Esophagus squamous epithelium (tissue), 5 donors: ENCODE measurements at regions not wholly inside any gene's neighbourhood (a gene's known extent, or its start where the extent isn't known, plus 50 kb on each side); places are given as distances from the start of the nearest gene placed in this dataset.

Experiments
- DNase-seq: peaks from one replicate; lab custom pipeline; 2025; lab: John Stamatoyannopoulos, UW
- H3K27ac ChIP-seq, 4 donors: fragments of 200-600 bp; sonication (generic); one replicate each; pipeline ENCODE4 v1.5.1; 2016 to 2019; ENCODE audit warnings: mild to moderate bottlenecking in 1 of 4
- H3K27me3 ChIP-seq, 4 donors: fragments of 200-600 bp; sonication (generic); 1 replicate in 3 of 4; 2 replicates in 1 of 4; pipeline versions ENCODE4 v1.5.1 to v1.6.0; 2017 to 2021; ENCODE audit warnings: antibody characterized with exemption in 1 of 4
- H3K36me3 ChIP-seq, 3 donors: fragments of 200-600 bp; sonication (generic); one replicate each; pipeline ENCODE4 v1.5.1; 2016 to 2019
- H3K4me1 ChIP-seq, 3 donors: fragments of 200-600 bp; sonication (generic); one replicate each; pipeline ENCODE4 v1.5.1; 2017 to 2019
- H3K4me3 ChIP-seq, 4 donors: fragments of 200-600 bp; sonication (generic); 1 replicate in 3 of 4; 2 replicates in 1 of 4; pipeline ENCODE4 v1.5.1; 2016 to 2019; ENCODE audit warnings: mild to moderate bottlenecking in 2 of 4, moderate library complexity in 1 of 4
- H3K9me3 ChIP-seq, 3 donors: fragments of 200-600 bp; sonication (generic); one replicate each; pipeline ENCODE4 v1.5.1; 2016 to 2019
- CTCF ChIP-seq, 6 experiments: fragments of 450-650 bp in 4 of 6; fragments of 200-600 bp in 2 of 6; sonication (generic) in 2 of 6; IDR thresholded peaks; one replicate each; pipeline ENCODE4 v1.5.1; 2016 to 2019; ENCODE audit warnings: antibody characterized with exemption in 6 of 6, mild to moderate bottlenecking in 4 of 6, moderate library complexity in 4 of 6
- POLR2A ChIP-seq, 4 donors: fragments of 450-650 bp; IDR thresholded peaks; one replicate each; pipeline ENCODE4 v1.6.1; 2017; ENCODE audit warnings: antibody characterized with exemption in 4 of 4, mild to moderate bottlenecking in 4 of 4, moderate library complexity in 3 of 4
- WGBS, 2 donors: methylation state at CpG; one replicate each; pipeline ENCODE4 v1.1.5; 2018; 5-methylcytosine and 5-hydroxymethylcytosine counted together
- intact Hi-C: fragments of 100-400 bp; cut with DNase I; formaldehyde crosslinking; loops from one replicate; pipeline ENCODE4 v1.15.0; 2022
- donor health status: DM: yes; HTN: yes; CAD: no.

GRCh38 chr20:60144404-60144803 is 186.2 kb downstream of the CDH26 start:
- Histone ChIP-seq H3K4me3 (no peak overlapping the region), H3K27ac (no peak overlapping the region), H3K36me3 (no peaks in the 10 kb centered on the region), H3K27me3 (no peaks in the 10 kb centered on the region), H3K4me1 (no peaks in the 10 kb centered on the region), H3K9me3 (no peaks in the 10 kb centered on the region)
- 88 to 90% methylated on average over 3 of the region's 3 CpGs for WGBS, 2 donors
- TF ChIP-seq POLR2A (IDR thresholded peaks at IDR 0.05) (no peak), CTCF (IDR thresholded peaks at IDR 0.05) (no peak)
- intact Hi-C loops, result no loop called here
- no peak for DNase-seq

GRCh38 chr20:60144974-60145527 is 186.8 kb downstream of the CDH26 start:
- no peaks in the 10 kb centered on the region for H3K36me3 ChIP-seq
- H3K27ac ChIP-seq, result no peak overlapping the region
- H3K4me3 ChIP-seq, result no peak overlapping the region
- intact Hi-C loops, result no loop called here
- H3K4me1 ChIP-seq, result no peaks in the 10 kb centered on the region
- 45 to 48% methylated on average over 5 of the region's 5 CpGs for WGBS, 2 donors
- no peaks in the 10 kb centered on the region for H3K27me3 ChIP-seq
- DNase-seq, result no peak
- no peak for TF ChIP-seq POLR2A (IDR thresholded peaks at IDR 0.05)
- no peak for TF ChIP-seq CTCF (IDR thresholded peaks at IDR 0.05)
- no peaks in the 10 kb centered on the region for H3K9me3 ChIP-seq

- H3K36me3 ChIP-seq, result no peaks in the 10 kb centered on the region
- no peak overlapping the region for H3K4me3 ChIP-seq
- no peaks in the 10 kb centered on the region for H3K27me3 ChIP-seq
- H3K9me3 ChIP-seq, result no peaks in the 10 kb centered on the region
- DNase-seq, result no peak
- intact Hi-C loops, result no loop called here
- H3K27ac ChIP-seq, result no peak overlapping the region
- WGBS, 2 donors, result 74 to 92% methylated on average over 2 of the region's 2 CpGs
- TF ChIP-seq CTCF (IDR thresholded peaks at IDR 0.05) (no peak), POLR2A (IDR thresholded peaks at IDR 0.05) (no peak)
- H3K4me1 ChIP-seq, result no peaks in the 10 kb centered on the region
These were observed 188.8 kb downstream of the CDH26 start for GRCh38 chr20:60147004-60147403.

- no peaks in the 10 kb centered on the region for H3K27me3 ChIP-seq
- no peaks in the 10 kb centered on the region for H3K4me1 ChIP-seq
- no peak overlapping the region for H3K4me3 ChIP-seq
- H3K9me3 ChIP-seq, result no peaks in the 10 kb centered on the region
- TF ChIP-seq CTCF (IDR thresholded peaks at IDR 0.05), result no peak
- no peak for TF ChIP-seq POLR2A (IDR thresholded peaks at IDR 0.05)
- intact Hi-C loops, result no loop called here
- no peak overlapping the region for H3K27ac ChIP-seq
- H3K36me3 ChIP-seq, result no peaks in the 10 kb centered on the region
- DNase-seq, result no peak
These were observed 190.7 kb downstream of the CDH26 start for GRCh38 chr20:60148885-60149284.

GRCh38 chr20:60152792-60153191 is 194.6 kb downstream of the CDH26 start:
- no peaks in the 10 kb centered on the region for H3K4me1 ChIP-seq
- no peak overlapping the region for H3K27ac ChIP-seq
- TF ChIP-seq CTCF (IDR thresholded peaks at IDR 0.05), result no peak
- TF ChIP-seq POLR2A (IDR thresholded peaks at IDR 0.05), result no peak
- no peaks in the 10 kb centered on the region for H3K36me3 ChIP-seq
- no peaks in the 10 kb centered on the region for H3K9me3 ChIP-seq
- peaks cover 0 to 4% (median 0%) of the 10 kb centered on the region in 4 donors for H3K27me3 ChIP-seq
- WGBS, 2 donors, result 44% methylated on average over 3 of the region's 3 CpGs
- intact Hi-C loops, result no loop called here
- no peak for DNase-seq
- H3K4me3 ChIP-seq, result no peak overlapping the region
